GM12878 (cell line): ENCODE measurements at regions not wholly inside any gene's neighbourhood (a gene's known extent, or its start where the extent isn't known, plus 50 kb on each side); places are given as distances from the start of the nearest gene placed in this dataset.

ENCODE experiments used
- ATAC-seq: fragments of 200-7000 bp; cut with Tn5 transposase; 3 replicates; pipeline ENCODE4 v1.9.1; 2020; ENCODE audit warnings: mild to moderate bottlenecking, moderate library complexity
- BruUV-seq: library from RNA; stranded (reverse); fragments of 400-500 nt; replicated peaks from 2 replicates; lab custom pipeline; 2021; lab: Mats Ljungman, UMichigan
- CTCF ChIA-PET: fragments of 300-600 bp; sonication (Branson Sonifier 250); formaldehyde crosslinking; extraction: SDS; loops from one replicate; lab custom pipeline; 2021; ENCODE audit warnings: inconsistent platforms; lab: Yijun Ruan, JAX
- POLR2A ChIA-PET: fragments of 350-600 bp; formaldehyde crosslinking; extraction: SDS; loops from one replicate; lab custom pipeline; 2021; ENCODE audit warnings: inconsistent platforms; lab: Charles Lee
- RAD21 ChIA-PET: fragments of 300-600 bp; sonication (Branson Sonifier 250); formaldehyde crosslinking; loops from one replicate; lab custom pipeline; 2023; ENCODE audit warnings: antibody characterized with exemption; ENCODE audit not compliant: unreplicated experiment; lab: Charles Lee
- SMC1A ChIA-PET: fragments of 300-600 bp; sonication (Branson Sonifier 250); formaldehyde crosslinking; loops from one replicate; lab custom pipeline; 2023; ENCODE audit not compliant: unreplicated experiment, uncharacterized antibody; lab: Charles Lee
- DNase-seq: peaks from one replicate; pipeline ENCODE4 v3.0.0-alpha.2; 2011; ENCODE audit warnings: low read depth, low spot score
- FAIRE-seq: peaks from 3 replicates; lab custom pipeline; 2011; peaks lifted over from hg19 to GRCh38; lab: Jason Lieb, UNC
- H2AFZ ChIP-seq: 2 replicates; pipeline ENCODE4 v1.6.0; 2011; ENCODE audit warnings: low read depth, low read length, control low read depth; ENCODE audit not compliant: control insufficient read depth
- H3K27ac ChIP-seq: 2 replicates; pipeline ENCODE4 v1.5.1; 2011; ENCODE audit warnings: control low read depth; ENCODE audit not compliant: control insufficient read depth, insufficient read depth
- H3K27me3 ChIP-seq, 2 experiments: replicated peaks in 1 of 2; 2 replicates each; pipeline versions ENCODE4 v1.6.0 to v1.6.1; 2011; ENCODE audit warnings: low read length in 1 of 2; ENCODE audit not compliant: control insufficient read depth in 2 of 2, insufficient read depth in 2 of 2
- H3K36me3 ChIP-seq, 2 experiments: 2 replicates each; pipeline ENCODE4 v1.5.1; 2011; ENCODE audit warnings: low read length in 1 of 2; ENCODE audit not compliant: control insufficient read depth in 2 of 2, insufficient read depth in 2 of 2
- H3K4me1 ChIP-seq: 2 replicates; pipeline ENCODE4 v1.6.1; 2011; ENCODE audit warnings: mild to moderate bottlenecking, low read length, moderate library complexity, mixed read lengths; ENCODE audit not compliant: control insufficient read depth, insufficient read depth
- H3K4me2 ChIP-seq: 2 replicates; pipeline ENCODE4 v1.6.0; 2011; ENCODE audit warnings: control low read depth; ENCODE audit not compliant: control insufficient read depth, insufficient read depth
- H3K4me3 ChIP-seq: fragments of 200-600 bp; sonication (generic); 2 replicates; pipeline ENCODE4 v1.5.1; 2016
- H3K79me2 ChIP-seq: 2 replicates; pipeline ENCODE4 v1.6.0; 2011; ENCODE audit warnings: low read length; ENCODE audit not compliant: control insufficient read depth, insufficient read depth
- H3K9ac ChIP-seq: 2 replicates; pipeline ENCODE4 v1.8.0; 2011; ENCODE audit warnings: low read length, control low read depth, mixed read lengths; ENCODE audit not compliant: control insufficient read depth, insufficient read depth
- H3K9me3 ChIP-seq: replicated peaks from 3 replicates; pipeline ENCODE4 v1.5.1; 2011; ENCODE audit warnings: mild to moderate bottlenecking, low read length; ENCODE audit not compliant: control insufficient read depth, insufficient read depth
- H4K20me1 ChIP-seq: 2 replicates; pipeline ENCODE4 v1.6.0; 2011; ENCODE audit not compliant: control insufficient read depth, insufficient read depth
- ATF7 ChIP-seq: fragments of 450-650 bp; IDR thresholded peaks from 2 replicates; pipeline ENCODE4 v1.6.1; 2016; ENCODE audit warnings: low read depth, mild to moderate bottlenecking
- CEBPB ChIP-seq, 2 experiments: fragments of 150-350 bp in 1 of 2; IDR thresholded peaks; 2 replicates each; pipeline ENCODE4 v1.6.1; 2012 to 2014; ENCODE audit warnings: low read depth in 2 of 2, low read length in 2 of 2, borderline replicate concordance in 1 of 2, inconsistent platforms in 1 of 2
- KAT2A ChIP-seq: conservative IDR thresholded peaks from 2 replicates; pipeline ENCODE4 v1.6.1; 2011; ENCODE audit warnings: low read depth, low read length; ENCODE audit not compliant: control insufficient read depth
- MYC ChIP-seq: IDR thresholded peaks from 2 replicates; pipeline ENCODE4 v1.6.1; 2011; ENCODE audit warnings: mild to moderate bottlenecking, low read length, moderate library complexity, inconsistent platforms; ENCODE audit not compliant: insufficient read depth, insufficient replicate concordance, insufficient read length, severe bottlenecking
- POLR2AphosphoS2 ChIP-seq: IDR thresholded peaks from 2 replicates; pipeline ENCODE4 v1.6.1; 2011; ENCODE audit warnings: low read depth, mild to moderate bottlenecking, low read length, improper control_type of control experiment, moderate library complexity
- STAT3 ChIP-seq: IDR thresholded peaks from 2 replicates; pipeline ENCODE4 v1.6.1; 2011; ENCODE audit warnings: low read depth, low read length, improper control_type of control experiment
- ZNF274 ChIP-seq: IDR thresholded peaks from one replicate; pipeline ENCODE4 v1.8.0; 2011; ENCODE audit not compliant: insufficient read length, insufficient read depth
- WGBS: methylation state at CpG from one replicate; pipeline ENCODE4 v1.1.6; 2016; ENCODE audit warnings: low lambda C conversion rate; ENCODE audit not compliant: insufficient replicate concordance, insufficient coverage; ENCODE audit errors: missing lambda C conversion rate; 5-methylcytosine and 5-hydroxymethylcytosine counted together
- in situ Hi-C: fragments of 300-500 bp; cut with MboI; formaldehyde crosslinking; loops from 9 replicates; pipeline ENCODE4 v1.14.3; 2018; ENCODE audit warnings: mixed read lengths
- intact Hi-C: fragments of 100-400 bp; cut with micrococcal nuclease; formaldehyde crosslinking; loops from one replicate; pipeline ENCODE4 v1.14.2; 2022; ENCODE audit not compliant: unreplicated experiment
- TF ChIP-seq, protein P1 (sequence below): IDR thresholded peaks from 2 replicates; pipeline ENCODE4 v1.6.1; 2011; ENCODE audit warnings: low read depth, mild to moderate bottlenecking, low read length, moderate library complexity, borderline replicate concordance; ENCODE audit errors: extremely low read depth
- TF ChIP-seq, protein P2 (sequence below): IDR thresholded peaks from 2 replicates; pipeline ENCODE4 v1.6.1; 2012; ENCODE audit warnings: improper control_type of control experiment, low read depth, low read length; ENCODE audit not compliant: insufficient replicate concordance
- TF ChIP-seq, protein P3 (sequence below): IDR thresholded peaks from 2 replicates; pipeline ENCODE4 v1.6.1; 2011; ENCODE audit warnings: low read depth, low read length, improper control_type of control experiment, borderline replicate concordance

DNA sequence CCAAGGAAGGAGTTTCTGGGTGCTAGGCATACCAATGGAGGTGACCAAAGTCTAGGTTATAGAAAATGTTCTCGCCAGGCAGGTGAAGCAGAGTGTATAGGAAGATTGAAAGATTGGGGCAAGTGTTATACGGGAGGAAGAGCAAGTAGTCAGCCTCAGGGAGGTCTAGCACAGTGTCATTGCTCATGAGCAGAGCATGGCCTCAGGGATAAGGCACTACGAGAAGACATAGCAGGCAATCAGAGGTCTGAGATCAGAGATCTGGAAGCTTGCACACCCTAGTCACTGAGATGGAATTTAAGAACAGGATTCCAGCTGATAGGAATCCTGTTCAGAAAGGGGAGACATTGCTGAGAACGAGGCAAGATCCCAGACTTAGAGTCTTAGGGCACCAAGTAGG, 350.0 kb upstream of the CASK start (continued):
- TF ChIP-seq, protein P1, sequence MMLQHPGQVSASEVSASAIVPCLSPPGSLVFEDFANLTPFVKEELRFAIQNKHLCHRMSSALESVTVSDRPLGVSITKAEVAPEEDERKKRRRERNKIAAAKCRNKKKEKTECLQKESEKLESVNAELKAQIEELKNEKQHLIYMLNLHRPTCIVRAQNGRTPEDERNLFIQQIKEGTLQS: no peak
- TF ChIP-seq, protein P2, sequence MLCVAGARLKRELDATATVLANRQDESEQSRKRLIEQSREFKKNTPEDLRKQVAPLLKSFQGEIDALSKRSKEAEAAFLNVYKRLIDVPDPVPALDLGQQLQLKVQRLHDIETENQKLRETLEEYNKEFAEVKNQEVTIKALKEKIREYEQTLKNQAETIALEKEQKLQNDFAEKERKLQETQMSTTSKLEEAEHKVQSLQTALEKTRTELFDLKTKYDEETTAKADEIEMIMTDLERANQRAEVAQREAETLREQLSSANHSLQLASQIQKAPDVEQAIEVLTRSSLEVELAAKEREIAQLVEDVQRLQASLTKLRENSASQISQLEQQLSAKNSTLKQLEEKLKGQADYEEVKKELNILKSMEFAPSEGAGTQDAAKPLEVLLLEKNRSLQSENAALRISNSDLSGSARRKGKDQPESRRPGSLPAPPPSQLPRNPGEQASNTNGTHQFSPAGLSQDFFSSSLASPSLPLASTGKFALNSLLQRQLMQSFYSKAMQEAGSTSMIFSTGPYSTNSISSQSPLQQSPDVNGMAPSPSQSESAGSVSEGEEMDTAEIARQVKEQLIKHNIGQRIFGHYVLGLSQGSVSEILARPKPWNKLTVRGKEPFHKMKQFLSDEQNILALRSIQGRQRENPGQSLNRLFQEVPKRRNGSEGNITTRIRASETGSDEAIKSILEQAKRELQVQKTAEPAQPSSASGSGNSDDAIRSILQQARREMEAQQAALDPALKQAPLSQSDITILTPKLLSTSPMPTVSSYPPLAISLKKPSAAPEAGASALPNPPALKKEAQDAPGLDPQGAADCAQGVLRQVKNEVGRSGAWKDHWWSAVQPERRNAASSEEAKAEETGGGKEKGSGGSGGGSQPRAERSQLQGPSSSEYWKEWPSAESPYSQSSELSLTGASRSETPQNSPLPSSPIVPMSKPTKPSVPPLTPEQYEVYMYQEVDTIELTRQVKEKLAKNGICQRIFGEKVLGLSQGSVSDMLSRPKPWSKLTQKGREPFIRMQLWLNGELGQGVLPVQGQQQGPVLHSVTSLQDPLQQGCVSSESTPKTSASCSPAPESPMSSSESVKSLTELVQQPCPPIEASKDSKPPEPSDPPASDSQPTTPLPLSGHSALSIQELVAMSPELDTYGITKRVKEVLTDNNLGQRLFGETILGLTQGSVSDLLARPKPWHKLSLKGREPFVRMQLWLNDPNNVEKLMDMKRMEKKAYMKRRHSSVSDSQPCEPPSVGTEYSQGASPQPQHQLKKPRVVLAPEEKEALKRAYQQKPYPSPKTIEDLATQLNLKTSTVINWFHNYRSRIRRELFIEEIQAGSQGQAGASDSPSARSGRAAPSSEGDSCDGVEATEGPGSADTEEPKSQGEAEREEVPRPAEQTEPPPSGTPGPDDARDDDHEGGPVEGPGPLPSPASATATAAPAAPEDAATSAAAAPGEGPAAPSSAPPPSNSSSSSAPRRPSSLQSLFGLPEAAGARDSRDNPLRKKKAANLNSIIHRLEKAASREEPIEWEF: no peak
- TF ChIP-seq POLR2AphosphoS2 (no peak), MYC (no peak), ZNF274 (no peak)

DNA sequence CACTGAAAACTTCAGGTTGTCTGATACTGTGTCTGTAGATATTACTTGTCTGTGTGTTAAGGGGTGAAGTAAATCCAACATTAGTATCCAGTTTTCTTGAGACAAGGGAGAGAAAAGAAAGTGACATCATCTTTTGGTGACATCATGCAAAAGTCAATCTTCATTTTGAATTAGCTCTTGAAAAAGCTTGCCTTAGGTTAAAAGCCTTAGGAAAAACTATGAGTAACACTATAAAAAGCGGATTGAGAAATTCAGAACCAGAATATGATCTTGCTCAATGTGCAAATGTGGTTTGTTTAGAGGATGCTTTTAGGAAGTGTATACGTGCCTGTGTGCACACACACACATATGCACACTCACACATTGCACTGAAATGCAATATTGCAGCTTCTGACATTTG, 345.8 kb upstream of the CASK start:
- intact Hi-C loops: no loop called here
- Histone ChIP-seq H3K79me2 (no peaks in the 10 kb centered on the region), H3K4me3 (no peak overlapping the region), H3K9ac (no peak overlapping the region), H3K27me3 (no peaks in the 10 kb centered on the region)
- ChIA-PET RAD21 (no interaction called here), POLR2A (no interaction called here)
- no peak for ATAC-seq
- TF ChIP-seq ATF7: peak; percentile 81
- no peak for TF ChIP-seq CEBPB (IDR thresholded peaks at IDR 0.05; ENCODE audit: borderline replicate concordance in 1 of 2, low read depth in 2 of 2, low read length in 2 of 2)
- no peak for TF ChIP-seq STAT3
- TF ChIP-seq, protein P3, sequence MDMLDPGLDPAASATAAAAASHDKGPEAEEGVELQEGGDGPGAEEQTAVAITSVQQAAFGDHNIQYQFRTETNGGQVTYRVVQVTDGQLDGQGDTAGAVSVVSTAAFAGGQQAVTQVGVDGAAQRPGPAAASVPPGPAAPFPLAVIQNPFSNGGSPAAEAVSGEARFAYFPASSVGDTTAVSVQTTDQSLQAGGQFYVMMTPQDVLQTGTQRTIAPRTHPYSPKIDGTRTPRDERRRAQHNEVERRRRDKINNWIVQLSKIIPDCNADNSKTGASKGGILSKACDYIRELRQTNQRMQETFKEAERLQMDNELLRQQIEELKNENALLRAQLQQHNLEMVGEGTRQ: no peak
- TF ChIP-seq KAT2A: no peak
- TF ChIP-seq, all 136 proteins: peak for 1
- no TSS peak for BruUV-seq
- DNase-seq (no peak), FAIRE-seq (no peak)
- no peaks in the 10 kb centered on the region for H3K4me1 ChIP-seq
- no peak overlapping the region for H3K4me2 ChIP-seq
- H2AFZ ChIP-seq: no peak overlapping the region
- H3K27ac ChIP-seq: no peak overlapping the region
- WGBS: 3% methylated on average over 2 of the region's 2 CpGs
- SMC1A ChIA-PET: interaction anchor here (1.2 kb wide), 1 partner anchor 351 kb away, joined by 3 read pairs; no protein-coding TSS in a partner anchor
- no peaks in the 10 kb centered on the region for H4K20me1 ChIP-seq
- no peaks in the 10 kb centered on the region for H3K36me3 ChIP-seq
- in situ Hi-C loops: no loop called here
- H3K9me3 ChIP-seq: no peaks in the 10 kb centered on the region
- CTCF ChIA-PET: interaction anchor here (0.8 to 1.5 kb wide), 2 partner anchors 12 to 470 kb away, joined by 3 read pairs; no protein-coding TSS in a partner anchor
